Epithelial cell of proximal tubule (primary cell): ENCODE measurements at regions not wholly inside any gene's neighbourhood (a gene's known extent, or its start where the extent isn't known, plus 50 kb on each side); places are given as distances from the start of the nearest gene placed in this dataset.

Source experiments
- DNase-seq: peaks from one replicate; pipeline ENCODE4 v3.0.0-alpha.2; 2011; ENCODE audit warnings: low read depth
- H3K4me3 ChIP-seq: 2 replicates; pipeline ENCODE4 v1.5.1; 2011; ENCODE audit warnings: low read depth, mild to moderate bottlenecking, low read length
- TF ChIP-seq, protein P1 (sequence below): conservative IDR thresholded peaks from 2 replicates; pipeline ENCODE4 v1.5.1; 2012; ENCODE audit warnings: low read depth, mild to moderate bottlenecking, low read length

DNA sequence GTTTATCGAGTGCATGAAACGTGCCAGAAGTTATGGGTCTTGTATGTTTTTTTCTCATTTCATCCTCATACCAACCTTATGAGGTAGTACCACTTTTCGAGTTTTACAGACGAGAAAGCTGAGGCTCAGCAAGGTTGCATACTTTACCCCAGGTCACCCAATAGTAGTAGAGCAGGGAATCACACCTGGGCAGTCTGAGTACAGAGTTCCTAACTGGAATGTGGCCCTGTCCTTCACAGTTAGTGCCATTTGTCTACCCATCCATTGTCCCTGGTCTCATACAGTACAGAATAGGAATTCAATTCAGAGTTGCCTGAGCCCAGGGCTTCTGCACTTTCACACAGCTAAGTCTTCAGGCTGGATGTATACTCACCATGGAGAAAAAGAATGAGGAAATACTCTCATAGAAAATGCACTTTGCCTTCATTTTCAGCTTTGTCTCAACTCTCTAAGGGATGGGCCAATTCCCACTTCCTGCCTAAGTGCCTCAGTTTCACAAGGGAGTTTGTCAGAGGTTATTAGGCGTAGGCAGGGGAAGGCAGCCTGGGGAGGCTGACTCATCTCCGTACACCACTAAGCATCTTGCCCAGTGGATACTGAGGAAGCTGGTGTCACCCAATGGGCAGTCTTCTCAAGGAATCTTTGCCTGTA lies 93.2 kb downstream of the TMEM212 start:
- no peak overlapping the region for H3K4me3 ChIP-seq
- TF ChIP-seq, protein P1, sequence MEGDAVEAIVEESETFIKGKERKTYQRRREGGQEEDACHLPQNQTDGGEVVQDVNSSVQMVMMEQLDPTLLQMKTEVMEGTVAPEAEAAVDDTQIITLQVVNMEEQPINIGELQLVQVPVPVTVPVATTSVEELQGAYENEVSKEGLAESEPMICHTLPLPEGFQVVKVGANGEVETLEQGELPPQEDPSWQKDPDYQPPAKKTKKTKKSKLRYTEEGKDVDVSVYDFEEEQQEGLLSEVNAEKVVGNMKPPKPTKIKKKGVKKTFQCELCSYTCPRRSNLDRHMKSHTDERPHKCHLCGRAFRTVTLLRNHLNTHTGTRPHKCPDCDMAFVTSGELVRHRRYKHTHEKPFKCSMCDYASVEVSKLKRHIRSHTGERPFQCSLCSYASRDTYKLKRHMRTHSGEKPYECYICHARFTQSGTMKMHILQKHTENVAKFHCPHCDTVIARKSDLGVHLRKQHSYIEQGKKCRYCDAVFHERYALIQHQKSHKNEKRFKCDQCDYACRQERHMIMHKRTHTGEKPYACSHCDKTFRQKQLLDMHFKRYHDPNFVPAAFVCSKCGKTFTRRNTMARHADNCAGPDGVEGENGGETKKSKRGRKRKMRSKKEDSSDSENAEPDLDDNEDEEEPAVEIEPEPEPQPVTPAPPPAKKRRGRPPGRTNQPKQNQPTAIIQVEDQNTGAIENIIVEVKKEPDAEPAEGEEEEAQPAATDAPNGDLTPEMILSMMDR, result no peak
- peak; percentile 46 for DNase-seq

DNA sequence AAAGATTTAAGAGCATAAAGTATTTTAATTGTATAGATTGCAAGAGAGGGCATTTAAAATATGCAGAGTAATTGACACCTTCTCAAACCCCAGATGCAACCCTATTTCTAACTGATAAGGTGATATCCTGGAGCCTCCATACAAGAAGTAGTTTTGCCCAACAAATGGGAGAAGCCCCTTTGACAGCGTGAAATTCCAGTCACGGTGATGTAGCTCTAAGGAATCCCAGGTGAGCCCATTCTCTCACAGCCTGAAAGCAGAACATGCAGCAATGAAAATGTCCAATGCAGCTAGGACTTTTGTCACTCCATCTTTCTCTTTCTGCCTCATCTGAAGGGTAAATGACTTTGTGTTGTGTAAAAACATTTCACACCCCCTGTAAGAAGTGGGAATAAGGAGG lies 96.4 kb downstream of the TMEM212 start:
- H3K4me3 ChIP-seq, result no peak overlapping the region
- DNase-seq, result no peak
- TF ChIP-seq, protein P1, result no peak

DNA sequence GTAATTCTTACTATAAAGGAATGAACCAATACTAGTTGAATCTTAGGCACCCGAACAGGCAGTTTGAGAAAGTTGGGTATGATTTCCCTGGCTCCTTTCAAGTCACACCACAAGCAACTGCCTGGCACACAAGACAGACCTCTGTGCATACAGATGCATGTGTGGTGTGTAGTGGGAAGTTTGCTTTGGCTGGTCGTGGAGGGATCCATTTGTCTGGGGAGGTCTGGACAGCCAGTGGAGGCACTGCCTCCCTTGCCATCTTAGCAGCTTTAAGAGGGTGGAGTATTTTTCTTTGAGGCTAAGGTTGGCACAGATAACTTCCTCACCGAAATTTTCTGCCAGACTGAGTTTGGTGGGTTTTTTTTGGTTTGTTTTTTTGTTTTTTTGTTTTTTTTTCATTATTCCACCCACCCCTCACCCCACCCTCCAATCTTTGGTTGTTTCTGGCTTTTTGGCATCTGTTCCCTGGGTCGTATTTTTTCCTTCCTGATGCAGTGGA lies 97.1 kb downstream of the TMEM212 start:
- DNase-seq, result no peak
- H3K4me3 ChIP-seq, result no peak overlapping the region
- TF ChIP-seq, protein P1, result no peak

DNA sequence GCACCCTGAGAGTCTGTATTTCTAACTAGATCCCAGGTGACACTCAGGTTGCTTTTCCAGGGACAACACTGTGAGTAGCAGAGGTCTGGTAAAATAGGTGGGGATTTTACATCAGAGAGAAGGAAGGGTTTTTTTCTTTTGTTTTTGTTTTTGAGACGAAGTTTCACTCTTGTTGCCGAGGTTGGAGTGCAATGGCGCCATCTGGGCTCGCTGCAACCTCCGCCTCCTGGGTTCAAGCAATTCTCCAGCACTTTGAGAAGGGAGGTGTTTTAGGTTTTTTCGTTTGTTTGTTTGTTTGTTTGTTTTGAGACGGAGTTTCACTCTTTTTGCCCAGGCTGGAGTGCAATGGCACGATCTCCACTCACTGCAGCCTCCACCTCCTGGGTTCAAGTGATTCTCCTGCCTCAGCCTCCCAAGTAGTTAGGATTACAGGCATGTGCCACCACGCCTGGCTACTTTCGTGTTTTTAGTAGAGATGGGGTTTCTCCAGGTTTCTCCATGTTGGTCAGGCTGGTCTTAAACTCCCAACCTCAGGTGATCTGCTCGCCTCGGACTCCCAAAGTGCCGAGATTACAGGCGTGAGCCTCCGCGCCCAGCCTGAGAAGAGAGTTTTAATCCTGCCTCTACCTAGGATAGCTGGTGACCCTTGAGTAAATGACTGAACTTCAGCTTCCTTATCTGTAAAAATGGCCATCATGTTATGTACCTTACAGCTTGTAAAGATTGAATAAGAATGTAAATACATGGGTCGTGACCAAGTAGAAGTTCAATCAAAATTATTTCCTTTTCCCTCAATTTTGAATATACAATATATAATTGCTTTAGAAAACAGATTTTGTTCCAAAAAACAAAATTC lies 95.9 kb upstream of the FNDC3B start:
- H3K4me3 ChIP-seq, result no peak overlapping the region
- DNase-seq, result no peak

DNA sequence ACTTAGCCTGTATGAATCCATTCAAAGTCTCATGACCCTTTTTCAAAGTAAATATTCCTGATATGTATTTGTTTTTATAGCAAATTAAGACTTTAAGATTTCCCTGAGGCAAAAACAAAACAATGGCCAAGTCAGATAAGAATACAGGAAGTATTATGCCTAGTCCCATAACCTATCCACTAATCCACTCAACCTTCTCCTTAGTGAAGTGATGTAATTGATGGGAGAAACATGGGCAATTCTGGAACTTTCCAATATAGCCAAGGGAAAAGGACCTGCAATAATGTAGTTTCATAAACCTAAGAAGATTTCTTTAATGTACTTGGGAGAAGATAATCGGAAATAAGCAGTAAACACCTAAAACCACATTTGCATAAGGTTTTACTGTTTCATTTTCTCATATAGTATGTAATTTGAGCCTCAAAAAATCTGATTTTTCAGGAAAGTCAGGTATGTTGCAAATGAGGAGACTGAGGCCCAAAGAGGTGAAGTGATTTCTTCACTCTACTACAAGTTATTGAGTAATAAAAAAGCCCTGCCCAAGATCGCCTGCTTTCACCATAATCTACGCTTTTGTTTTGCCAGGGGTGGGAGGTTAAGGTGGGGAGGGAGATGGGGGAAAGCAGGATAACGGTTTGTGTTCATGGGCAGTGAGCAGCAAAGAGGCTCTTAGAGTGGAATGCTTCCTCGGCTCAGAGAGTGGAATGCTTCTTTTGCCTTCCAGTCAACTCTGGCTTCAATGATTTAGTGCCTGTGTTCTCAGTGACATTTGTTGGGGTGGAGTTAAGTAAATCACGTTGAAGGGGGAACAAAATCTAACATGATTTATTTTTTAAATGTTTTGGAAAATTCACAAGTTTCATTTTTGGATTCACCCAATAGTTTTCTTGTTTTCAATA lies 95.0 kb upstream of the FNDC3B start:
- DNase-seq, result no peak
- TF ChIP-seq, protein P1, result no peak
- H3K4me3 ChIP-seq, result no peak overlapping the region

More for the DNA sequence above, 95.9 kb upstream of the FNDC3B start:
- TF ChIP-seq, protein P1, result no peak

DNA sequence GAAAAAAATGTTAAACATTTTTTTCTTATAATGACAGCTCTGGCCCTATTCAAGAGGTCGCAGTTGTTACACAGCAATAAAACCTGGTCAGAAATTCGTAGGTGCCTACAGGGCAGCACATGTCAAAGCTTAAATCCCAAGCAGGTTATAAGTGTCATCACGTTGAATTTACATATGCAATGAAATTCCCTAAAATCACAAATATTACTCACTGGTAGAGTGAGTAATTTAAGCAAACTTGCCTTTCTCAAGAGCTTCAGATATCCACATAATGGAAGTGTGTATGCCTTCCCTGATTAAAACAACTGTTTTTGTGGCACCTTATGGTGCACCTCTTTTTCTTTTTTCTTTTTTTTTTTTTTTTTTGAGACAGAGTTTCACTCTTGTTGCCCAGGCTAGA lies 90.7 kb upstream of the FNDC3B start:
- no peak overlapping the region for H3K4me3 ChIP-seq
- DNase-seq, result no peak
- TF ChIP-seq, protein P1, result no peak
